HCT116 (cell line): ENCODE measurements at regions not wholly inside any gene's neighbourhood (a gene's known extent, or its start where the extent isn't known, plus 50 kb on each side); places are given as distances from the start of the nearest gene placed in this dataset.

ENCODE experiments used
- ATAC-seq: fragments of 200-7000 bp; cut with Tn5 transposase; 2 replicates; pipeline ENCODE4 v1.9.1; 2020; ENCODE audit warnings: mild to moderate bottlenecking, moderate library complexity
- BruUV-seq: library from RNA; stranded (reverse); fragments of 400-500 nt; replicated peaks from 2 replicates; lab custom pipeline; 2021; lab: Mats Ljungman, UMichigan
- CTCF ChIA-PET: fragments of 300-600 bp; sonication (Branson Sonifier 250); formaldehyde crosslinking; loops from one replicate; lab custom pipeline; 2021; ENCODE audit warnings: antibody characterized with exemption; lab: Charles Lee
- POLR2A ChIA-PET: fragments of 300-600, 350-600 bp; sonication (Branson Sonifier 250); formaldehyde crosslinking; loops from one replicate; lab custom pipeline; 2021; ENCODE audit warnings: antibody characterized with exemption; lab: Charles Lee
- RAD21 ChIA-PET, 2 experiments: fragments of 300-600 bp; sonication (Branson Sonifier 250); formaldehyde crosslinking; loops; one replicate each; lab custom pipeline; 2023; ENCODE audit warnings: low total read pairs in 2 of 2; ENCODE audit not compliant: uncharacterized antibody in 2 of 2, unreplicated experiment in 2 of 2, low non-redundant PET in 1 of 2; lab: Charles Lee
- DNase-seq: peaks from one replicate; pipeline ENCODE4 v3.0.0-alpha.2; 2010; ENCODE audit warnings: low read depth, low spot score
- H2AFZ ChIP-seq: fragments of 200-600 bp; shearing (Covaris generic), sonication (generic); 2 replicates; pipeline ENCODE4 v1.6.1; 2017; ENCODE audit warnings: low read depth, mixed run types, mixed read lengths, antibody characterized with exemption, low read length; ENCODE audit not compliant: poor library complexity, severe bottlenecking
- H3K27ac ChIP-seq: 2 replicates; pipeline ENCODE4 v1.5.1; 2012; ENCODE audit warnings: low read depth, low read length
- H3K27me3 ChIP-seq: fragments of 200-600 bp; sonication (generic); 2 replicates; pipeline ENCODE4 v1.6.1; 2016; ENCODE audit warnings: mixed run types, low read length, mixed read lengths; ENCODE audit not compliant: insufficient read depth
- H3K36me3 ChIP-seq, 2 experiments: fragments of 200-500 bp in 1 of 2; fragments of 200-600 bp in 1 of 2; sonication (Bioruptor generic) in 1 of 2; sonication (generic) in 1 of 2; 2 replicates each; pipeline versions ENCODE4 v1.5.1 to v1.6.1; 2014 to 2016; ENCODE audit warnings: low read length in 2 of 2, inconsistent platforms in 1 of 2, mixed read lengths in 1 of 2, mixed run types in 1 of 2; ENCODE audit not compliant: insufficient read depth in 2 of 2, control insufficient read depth in 1 of 2
- H3K4me1 ChIP-seq, 2 experiments: fragments of 200-600 bp in 1 of 2; sonication (generic) in 1 of 2; 2 replicates each; pipeline versions ENCODE4 v1.5.1 to v1.6.1; 2012 to 2017; ENCODE audit warnings: low read length in 2 of 2, inconsistent platforms in 1 of 2, mild to moderate bottlenecking in 1 of 2, mixed read lengths in 1 of 2, mixed run types in 1 of 2, moderate library complexity in 1 of 2; ENCODE audit not compliant: insufficient read depth in 2 of 2, control insufficient read depth in 1 of 2
- H3K4me2 ChIP-seq: fragments of 200-600 bp; sonication (generic); 2 replicates; pipeline ENCODE4 v1.6.1; 2017; ENCODE audit warnings: mixed run types, low read length, mixed read lengths
- H3K4me3 ChIP-seq, 2 experiments: fragments of 200-600 bp in 1 of 2; sonication (generic) in 1 of 2; replicated peaks in 1 of 2; 2 replicates each; pipeline ENCODE4 v1.5.1; 2011 to 2016; ENCODE audit warnings: low read length in 2 of 2, control low read depth in 1 of 2, low read depth in 1 of 2, mild to moderate bottlenecking in 1 of 2, mixed read lengths in 1 of 2, mixed run types in 1 of 2
- H3K79me2 ChIP-seq: fragments of 200-600 bp; sonication (generic); 2 replicates; pipeline ENCODE4 v1.6.1; 2017; ENCODE audit warnings: mild to moderate bottlenecking, mixed run types, low read length, moderate library complexity, mixed read lengths; ENCODE audit not compliant: insufficient read depth
- H3K9ac ChIP-seq: fragments of 200-600 bp; sonication (generic); 2 replicates; pipeline ENCODE4 v1.6.1; 2016; ENCODE audit warnings: low read length, mixed read lengths
- H3K9me2 ChIP-seq: fragments of 200-600 bp; sonication (generic), shearing (Covaris generic); 2 replicates; pipeline ENCODE4 v1.6.1; 2017; ENCODE audit warnings: mixed run types, mild to moderate bottlenecking, moderate library complexity; ENCODE audit not compliant: insufficient read depth
- H3K9me3 ChIP-seq, 2 experiments: fragments of 200-500 bp in 1 of 2; fragments of 200-600 bp in 1 of 2; sonication (Bioruptor generic) in 1 of 2; sonication (generic) in 1 of 2; 2 replicates each; pipeline ENCODE4 v1.6.1; 2014 to 2017; ENCODE audit warnings: low read length in 2 of 2, mixed read lengths in 2 of 2, inconsistent platforms in 1 of 2, low read depth in 1 of 2, mild to moderate bottlenecking in 1 of 2, mixed run types in 1 of 2, moderate library complexity in 1 of 2; ENCODE audit not compliant: control insufficient read depth in 1 of 2, insufficient read depth in 1 of 2
- H4K20me1 ChIP-seq: fragments of 200-600 bp; sonication (generic), shearing (Covaris generic); 2 replicates; pipeline ENCODE4 v1.6.1; 2017; ENCODE audit warnings: mixed run types, mild to moderate bottlenecking, moderate library complexity; ENCODE audit not compliant: insufficient read depth
- CBX3 ChIP-seq: IDR thresholded peaks from 2 replicates; pipeline ENCODE4 v1.6.1; 2012; ENCODE audit warnings: low read depth
- CEBPB ChIP-seq: IDR thresholded peaks from 2 replicates; pipeline ENCODE4 v1.6.1; 2012; ENCODE audit warnings: low read depth
- EGR1 ChIP-seq: IDR thresholded peaks from 2 replicates; pipeline ENCODE4 v1.6.1; 2012; ENCODE audit warnings: low read depth
- ELF1 ChIP-seq: IDR thresholded peaks from 2 replicates; pipeline ENCODE4 v1.6.1; 2012; ENCODE audit warnings: low read depth, borderline replicate concordance
- EZH2 ChIP-seq: fragments of 200-600 bp; sonication (generic); IDR thresholded peaks from 2 replicates; pipeline ENCODE4 v1.6.1; 2017; ENCODE audit warnings: antibody characterized with exemption, mixed run types
- EZH2phosphoT487 ChIP-seq: fragments of 200-600 bp; IDR thresholded peaks from 2 replicates; pipeline ENCODE4 v1.6.1; 2018; ENCODE audit warnings: antibody characterized with exemption, borderline replicate concordance
- FOSL1 ChIP-seq: IDR thresholded peaks from 2 replicates; pipeline ENCODE4 v1.6.1; 2012; ENCODE audit warnings: low read depth
- JUND ChIP-seq: IDR thresholded peaks from 2 replicates; pipeline ENCODE4 v1.6.1; 2012
- POLR2A ChIP-seq: IDR thresholded peaks from 2 replicates; pipeline ENCODE4 v1.7.0; 2011; ENCODE audit warnings: borderline replicate concordance; ENCODE audit not compliant: insufficient read depth, insufficient read length; ENCODE audit errors: extremely low read depth
- RAD21 ChIP-seq: IDR thresholded peaks from 2 replicates; pipeline ENCODE4 v1.6.1; 2012; ENCODE audit warnings: low read depth, mild to moderate bottlenecking
- SIN3A ChIP-seq: IDR thresholded peaks from 2 replicates; pipeline ENCODE4 v1.6.1; 2012; ENCODE audit warnings: low read depth
- SP1 ChIP-seq: IDR thresholded peaks from 2 replicates; pipeline ENCODE4 v1.6.1; 2012; ENCODE audit warnings: low read depth
- TCF7L2 ChIP-seq: IDR thresholded peaks from 2 replicates; pipeline ENCODE4 v1.7.0; 2011; ENCODE audit warnings: borderline replicate concordance, inconsistent platforms; ENCODE audit not compliant: insufficient read depth, insufficient read length; ENCODE audit errors: extremely low read depth
- YY1 ChIP-seq: IDR thresholded peaks from 2 replicates; pipeline ENCODE4 v1.6.1; 2011; ENCODE audit warnings: low read length, low read depth, moderate library complexity, mild to moderate bottlenecking; ENCODE audit not compliant: insufficient replicate concordance; ENCODE audit errors: extremely low read depth
- ZFX ChIP-seq: fragments of 450-650 bp; IDR thresholded peaks from 2 replicates; pipeline ENCODE4 v1.6.1; 2017
- ZNF274 ChIP-seq: fragments of 200-500 bp; sonication (Bioruptor generic); IDR thresholded peaks from 2 replicates; pipeline ENCODE4 v1.6.1; 2014; ENCODE audit warnings: mild to moderate bottlenecking, low read depth, low read length, inconsistent platforms
- intact Hi-C: fragments of 100-400 bp; cut with micrococcal nuclease; formaldehyde crosslinking; loops from 2 replicates; pipeline ENCODE4 v1.10.0; 2022
- TF ChIP-seq, protein P1 (sequence below): IDR thresholded peaks from 2 replicates; pipeline ENCODE4 v1.6.1; 2012
- TF ChIP-seq, protein P2 (sequence below): IDR thresholded peaks from 2 replicates; pipeline ENCODE4 v1.6.1; 2012
- TF ChIP-seq, protein P3 (sequence below), 3 experiments: fragments of 200-600 bp in 1 of 3; sonication (generic) in 1 of 3; IDR thresholded peaks in 2 of 3; conservative IDR thresholded peaks in 1 of 3; 2 replicates each; pipeline ENCODE4 v1.5.1; 2012 to 2017; ENCODE audit warnings: low read depth in 2 of 3, low read length in 2 of 3, antibody characterized with exemption in 1 of 3, borderline replicate concordance in 1 of 3, control low read depth in 1 of 3, mild to moderate bottlenecking in 1 of 3, mixed read lengths in 1 of 3, mixed run types in 1 of 3, moderate library complexity in 1 of 3; ENCODE audit not compliant: insufficient read depth in 1 of 3
- TF ChIP-seq, protein P4 (sequence below): IDR thresholded peaks from 2 replicates; pipeline ENCODE4 v1.6.1; 2011; ENCODE audit warnings: mild to moderate bottlenecking, low read length, moderate library complexity; ENCODE audit not compliant: insufficient replicate concordance; ENCODE audit errors: extremely low read depth
- TF ChIP-seq, protein P5 (sequence below): IDR thresholded peaks from 2 replicates; pipeline ENCODE4 v1.6.1; 2012; ENCODE audit warnings: low read depth

DNA sequence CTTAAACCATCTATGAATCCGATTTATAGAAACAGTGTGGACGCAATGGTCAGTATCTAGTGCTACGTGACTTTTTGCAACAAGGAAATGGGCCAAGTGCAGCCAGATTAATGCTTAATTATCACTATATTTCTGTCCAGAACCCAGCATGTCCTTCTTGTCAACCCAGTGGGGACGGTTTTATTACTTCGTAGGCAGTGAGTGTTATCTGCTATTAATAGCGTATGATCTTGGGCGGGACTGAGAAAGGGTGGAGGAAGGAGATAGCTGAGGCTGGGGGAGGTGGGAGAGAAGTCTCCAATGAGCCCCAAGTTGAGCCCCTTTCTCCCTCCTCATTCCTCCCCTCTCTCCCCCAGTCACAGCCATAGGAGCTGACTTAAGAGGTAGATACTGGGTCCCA is 59.7 kb upstream of the FAM222A start (continued):
- TF ChIP-seq YY1 (no peak), CBX3 (no peak)

DNA sequence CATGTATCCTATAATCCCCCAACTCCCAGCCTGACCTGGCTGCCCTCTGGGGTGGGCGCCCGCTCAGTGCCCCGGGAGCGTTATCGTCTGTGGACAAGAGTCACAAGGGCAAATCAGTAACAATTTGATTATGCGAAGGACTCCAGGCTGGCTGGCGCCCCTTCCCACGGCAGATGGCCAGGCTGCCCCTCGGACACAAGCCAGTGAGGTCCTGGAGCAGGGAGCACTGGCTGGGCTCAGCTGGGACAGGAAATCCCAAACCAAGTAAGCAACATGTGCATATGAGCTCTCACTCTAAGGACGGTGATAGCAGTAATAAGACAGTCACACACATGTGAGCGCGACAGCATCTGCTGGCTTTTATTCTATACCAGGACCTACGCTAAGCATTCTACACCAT is 59.3 kb upstream of the FAM222A start:
- no peak for ATAC-seq
- intact Hi-C loops: no loop called here
- DNase-seq: no peak
- Histone ChIP-seq H4K20me1 (no peaks in the 10 kb centered on the region), H3K4me3 (no peak overlapping the region), H3K4me2 (no peak overlapping the region), H3K4me1 (no peaks in the 10 kb centered on the region), H2AFZ (no peak overlapping the region), H3K79me2 (no peaks in the 10 kb centered on the region), H3K9me2 (no peaks in the 10 kb centered on the region), H3K27me3 (peaks cover 32% of the 10 kb centered on the region), H3K36me3 (no peaks in the 10 kb centered on the region), H3K9ac (no peak overlapping the region), H3K9me3 (no peaks in the 10 kb centered on the region), H3K27ac (no peak overlapping the region)
- BruUV-seq: no TSS peak
- POLR2A ChIA-PET: no interaction called here
- TF ChIP-seq SP1 (no peak), FOSL1 (no peak), EZH2phosphoT487 (no peak), SIN3A (no peak), JUND (no peak), ZNF274 (no peak), RAD21 (no peak), ELF1 (no peak), EGR1 (no peak), CBX3 (no peak), POLR2A (no peak), TCF7L2 (no peak), CEBPB (no peak), ZFX (no peak), EZH2 (no peak)
- TF ChIP-seq, protein P1, sequence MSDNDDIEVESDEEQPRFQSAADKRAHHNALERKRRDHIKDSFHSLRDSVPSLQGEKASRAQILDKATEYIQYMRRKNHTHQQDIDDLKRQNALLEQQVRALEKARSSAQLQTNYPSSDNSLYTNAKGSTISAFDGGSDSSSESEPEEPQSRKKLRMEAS: no peak
- TF ChIP-seq, protein P2, sequence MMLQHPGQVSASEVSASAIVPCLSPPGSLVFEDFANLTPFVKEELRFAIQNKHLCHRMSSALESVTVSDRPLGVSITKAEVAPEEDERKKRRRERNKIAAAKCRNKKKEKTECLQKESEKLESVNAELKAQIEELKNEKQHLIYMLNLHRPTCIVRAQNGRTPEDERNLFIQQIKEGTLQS: no peak
- TF ChIP-seq, protein P3, sequence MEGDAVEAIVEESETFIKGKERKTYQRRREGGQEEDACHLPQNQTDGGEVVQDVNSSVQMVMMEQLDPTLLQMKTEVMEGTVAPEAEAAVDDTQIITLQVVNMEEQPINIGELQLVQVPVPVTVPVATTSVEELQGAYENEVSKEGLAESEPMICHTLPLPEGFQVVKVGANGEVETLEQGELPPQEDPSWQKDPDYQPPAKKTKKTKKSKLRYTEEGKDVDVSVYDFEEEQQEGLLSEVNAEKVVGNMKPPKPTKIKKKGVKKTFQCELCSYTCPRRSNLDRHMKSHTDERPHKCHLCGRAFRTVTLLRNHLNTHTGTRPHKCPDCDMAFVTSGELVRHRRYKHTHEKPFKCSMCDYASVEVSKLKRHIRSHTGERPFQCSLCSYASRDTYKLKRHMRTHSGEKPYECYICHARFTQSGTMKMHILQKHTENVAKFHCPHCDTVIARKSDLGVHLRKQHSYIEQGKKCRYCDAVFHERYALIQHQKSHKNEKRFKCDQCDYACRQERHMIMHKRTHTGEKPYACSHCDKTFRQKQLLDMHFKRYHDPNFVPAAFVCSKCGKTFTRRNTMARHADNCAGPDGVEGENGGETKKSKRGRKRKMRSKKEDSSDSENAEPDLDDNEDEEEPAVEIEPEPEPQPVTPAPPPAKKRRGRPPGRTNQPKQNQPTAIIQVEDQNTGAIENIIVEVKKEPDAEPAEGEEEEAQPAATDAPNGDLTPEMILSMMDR (IDR thresholded peaks at IDR 0.05 in 2 of 3, conservative IDR thresholded peaks at IDR 0.05 in 1 of 3; ENCODE audit: borderline replicate concordance in 1 of 3, insufficient read depth in 1 of 3, low read depth in 2 of 3, low read length in 2 of 3): no peak
- TF ChIP-seq, protein P4, sequence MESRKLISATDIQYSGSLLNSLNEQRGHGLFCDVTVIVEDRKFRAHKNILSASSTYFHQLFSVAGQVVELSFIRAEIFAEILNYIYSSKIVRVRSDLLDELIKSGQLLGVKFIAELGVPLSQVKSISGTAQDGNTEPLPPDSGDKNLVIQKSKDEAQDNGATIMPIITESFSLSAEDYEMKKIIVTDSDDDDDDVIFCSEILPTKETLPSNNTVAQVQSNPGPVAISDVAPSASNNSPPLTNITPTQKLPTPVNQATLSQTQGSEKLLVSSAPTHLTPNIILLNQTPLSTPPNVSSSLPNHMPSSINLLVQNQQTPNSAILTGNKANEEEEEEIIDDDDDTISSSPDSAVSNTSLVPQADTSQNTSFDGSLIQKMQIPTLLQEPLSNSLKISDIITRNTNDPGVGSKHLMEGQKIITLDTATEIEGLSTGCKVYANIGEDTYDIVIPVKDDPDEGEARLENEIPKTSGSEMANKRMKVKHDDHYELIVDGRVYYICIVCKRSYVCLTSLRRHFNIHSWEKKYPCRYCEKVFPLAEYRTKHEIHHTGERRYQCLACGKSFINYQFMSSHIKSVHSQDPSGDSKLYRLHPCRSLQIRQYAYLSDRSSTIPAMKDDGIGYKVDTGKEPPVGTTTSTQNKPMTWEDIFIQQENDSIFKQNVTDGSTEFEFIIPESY: no peak
- TF ChIP-seq, protein P5, sequence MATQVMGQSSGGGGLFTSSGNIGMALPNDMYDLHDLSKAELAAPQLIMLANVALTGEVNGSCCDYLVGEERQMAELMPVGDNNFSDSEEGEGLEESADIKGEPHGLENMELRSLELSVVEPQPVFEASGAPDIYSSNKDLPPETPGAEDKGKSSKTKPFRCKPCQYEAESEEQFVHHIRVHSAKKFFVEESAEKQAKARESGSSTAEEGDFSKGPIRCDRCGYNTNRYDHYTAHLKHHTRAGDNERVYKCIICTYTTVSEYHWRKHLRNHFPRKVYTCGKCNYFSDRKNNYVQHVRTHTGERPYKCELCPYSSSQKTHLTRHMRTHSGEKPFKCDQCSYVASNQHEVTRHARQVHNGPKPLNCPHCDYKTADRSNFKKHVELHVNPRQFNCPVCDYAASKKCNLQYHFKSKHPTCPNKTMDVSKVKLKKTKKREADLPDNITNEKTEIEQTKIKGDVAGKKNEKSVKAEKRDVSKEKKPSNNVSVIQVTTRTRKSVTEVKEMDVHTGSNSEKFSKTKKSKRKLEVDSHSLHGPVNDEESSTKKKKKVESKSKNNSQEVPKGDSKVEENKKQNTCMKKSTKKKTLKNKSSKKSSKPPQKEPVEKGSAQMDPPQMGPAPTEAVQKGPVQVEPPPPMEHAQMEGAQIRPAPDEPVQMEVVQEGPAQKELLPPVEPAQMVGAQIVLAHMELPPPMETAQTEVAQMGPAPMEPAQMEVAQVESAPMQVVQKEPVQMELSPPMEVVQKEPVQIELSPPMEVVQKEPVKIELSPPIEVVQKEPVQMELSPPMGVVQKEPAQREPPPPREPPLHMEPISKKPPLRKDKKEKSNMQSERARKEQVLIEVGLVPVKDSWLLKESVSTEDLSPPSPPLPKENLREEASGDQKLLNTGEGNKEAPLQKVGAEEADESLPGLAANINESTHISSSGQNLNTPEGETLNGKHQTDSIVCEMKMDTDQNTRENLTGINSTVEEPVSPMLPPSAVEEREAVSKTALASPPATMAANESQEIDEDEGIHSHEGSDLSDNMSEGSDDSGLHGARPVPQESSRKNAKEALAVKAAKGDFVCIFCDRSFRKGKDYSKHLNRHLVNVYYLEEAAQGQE: no peak
- RAD21 ChIA-PET: no interaction called here
- CTCF ChIA-PET: no interaction called here
